ENCODE measurements at regions not wholly inside any gene's neighbourhood (a gene's known extent, or its start where the extent isn't known, plus 50 kb on each side); places are given as distances from the start of the nearest gene placed in this dataset.

DNA sequence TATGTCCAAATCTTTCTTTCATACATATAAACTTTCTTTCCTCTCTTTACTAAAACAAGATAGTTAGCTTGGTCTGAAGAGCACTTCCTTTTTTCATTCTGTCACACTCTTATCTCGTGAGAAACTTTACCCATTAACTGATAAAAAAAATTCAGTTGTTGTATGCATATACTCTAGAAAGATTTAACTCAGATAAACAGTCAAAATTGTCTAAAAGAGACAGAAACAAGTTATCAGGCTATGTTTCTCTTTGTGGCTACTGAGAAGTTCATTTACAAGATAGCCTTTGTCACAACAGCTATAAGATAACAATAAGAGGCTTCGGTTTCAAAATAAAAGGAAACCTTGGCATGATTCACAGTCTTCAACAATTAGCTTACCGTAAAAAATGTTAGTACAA is 235.7 kb upstream of the ATP10A start:
- Histone ChIP-seq H3K27ac (no peak overlapping the region), H4K20me1 (ENCODE audit: insufficient read depth) (no peaks in the 10 kb centered on the region), H3K79me2 (ENCODE audit: insufficient read depth, low read depth) (no peaks in the 10 kb centered on the region), H3K4me2 (no peak overlapping the region), H3K9ac (no peak overlapping the region), H3K4me1 (ENCODE audit: low read depth, poor library complexity, severe bottlenecking) (no peaks in the 10 kb centered on the region), H3K36me3 (ENCODE audit: insufficient read depth) (no peaks in the 10 kb centered on the region), H3K27me3 (ENCODE audit: insufficient read depth, low read depth) (no peaks in the 10 kb centered on the region), H3K4me3 (IDR thresholded peaks at IDR 0.05; ENCODE audit: insufficient read depth, low read depth, low read length) (no peak overlapping the region), H2AFZ (ENCODE audit: low read depth) (no peak overlapping the region)
- TF ChIP-seq, protein P1, sequence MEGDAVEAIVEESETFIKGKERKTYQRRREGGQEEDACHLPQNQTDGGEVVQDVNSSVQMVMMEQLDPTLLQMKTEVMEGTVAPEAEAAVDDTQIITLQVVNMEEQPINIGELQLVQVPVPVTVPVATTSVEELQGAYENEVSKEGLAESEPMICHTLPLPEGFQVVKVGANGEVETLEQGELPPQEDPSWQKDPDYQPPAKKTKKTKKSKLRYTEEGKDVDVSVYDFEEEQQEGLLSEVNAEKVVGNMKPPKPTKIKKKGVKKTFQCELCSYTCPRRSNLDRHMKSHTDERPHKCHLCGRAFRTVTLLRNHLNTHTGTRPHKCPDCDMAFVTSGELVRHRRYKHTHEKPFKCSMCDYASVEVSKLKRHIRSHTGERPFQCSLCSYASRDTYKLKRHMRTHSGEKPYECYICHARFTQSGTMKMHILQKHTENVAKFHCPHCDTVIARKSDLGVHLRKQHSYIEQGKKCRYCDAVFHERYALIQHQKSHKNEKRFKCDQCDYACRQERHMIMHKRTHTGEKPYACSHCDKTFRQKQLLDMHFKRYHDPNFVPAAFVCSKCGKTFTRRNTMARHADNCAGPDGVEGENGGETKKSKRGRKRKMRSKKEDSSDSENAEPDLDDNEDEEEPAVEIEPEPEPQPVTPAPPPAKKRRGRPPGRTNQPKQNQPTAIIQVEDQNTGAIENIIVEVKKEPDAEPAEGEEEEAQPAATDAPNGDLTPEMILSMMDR (conservative IDR thresholded peaks at IDR 0.05; ENCODE audit: low read depth, low read length): no peak

DNA sequence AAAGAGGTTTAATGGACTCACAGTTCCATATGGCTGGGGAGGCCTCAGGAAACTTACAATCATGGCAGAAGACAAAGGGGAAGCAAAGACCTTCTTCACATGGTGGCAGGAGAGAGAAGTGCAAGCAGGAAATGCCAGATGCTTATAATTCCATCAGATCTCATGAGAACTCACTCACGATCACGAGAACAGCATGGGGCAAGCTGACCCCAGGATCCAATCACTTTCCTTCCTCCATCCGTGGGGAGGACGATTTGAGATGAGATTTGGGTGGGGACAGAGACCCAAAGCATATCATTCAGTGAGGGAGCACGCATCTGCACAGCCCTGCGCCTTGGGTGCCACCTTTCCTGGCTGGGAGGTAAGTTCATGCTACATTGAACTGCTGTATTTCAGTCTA is 234.1 kb upstream of the ATP10A start:
- Histone ChIP-seq H3K4me3 (IDR thresholded peaks at IDR 0.05; ENCODE audit: insufficient read depth, low read depth, low read length) (no peak overlapping the region), H3K79me2 (ENCODE audit: insufficient read depth, low read depth) (no peaks in the 10 kb centered on the region), H4K20me1 (ENCODE audit: insufficient read depth) (no peaks in the 10 kb centered on the region), H3K9ac (no peak overlapping the region), H3K4me2 (no peak overlapping the region), H3K27ac (no peak overlapping the region), H3K27me3 (ENCODE audit: insufficient read depth, low read depth) (no peaks in the 10 kb centered on the region), H3K4me1 (ENCODE audit: low read depth, poor library complexity, severe bottlenecking) (no peaks in the 10 kb centered on the region), H3K36me3 (ENCODE audit: insufficient read depth) (no peaks in the 10 kb centered on the region), H2AFZ (ENCODE audit: low read depth) (no peak overlapping the region)
- TF ChIP-seq, protein P1 (conservative IDR thresholded peaks at IDR 0.05; ENCODE audit: low read depth, low read length): no peak

DNA sequence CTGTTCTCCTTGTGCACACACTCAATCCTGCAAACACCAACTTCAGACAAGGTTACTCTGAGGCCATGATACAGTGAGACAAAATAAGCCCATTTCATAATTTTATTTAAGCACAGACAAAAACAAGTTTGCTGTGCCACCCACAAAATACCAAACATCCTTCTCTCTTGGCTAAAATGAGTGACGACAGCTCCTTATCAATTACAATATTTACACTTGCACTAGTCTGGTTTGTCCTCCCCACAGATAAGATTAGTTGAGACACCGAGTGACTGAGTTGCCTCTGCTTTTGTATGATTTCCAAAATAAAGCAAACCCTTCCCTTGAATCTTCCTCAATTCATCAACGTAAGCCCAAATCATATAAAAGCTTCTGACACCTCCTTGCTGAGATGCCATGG is 233.5 kb upstream of the ATP10A start:
- no peaks in the 10 kb centered on the region for H3K36me3 ChIP-seq (ENCODE audit: insufficient read depth)
- no peaks in the 10 kb centered on the region for H3K4me1 ChIP-seq (ENCODE audit: low read depth, poor library complexity, severe bottlenecking)
- no peak overlapping the region for H3K9ac ChIP-seq
- no peak overlapping the region for H2AFZ ChIP-seq (ENCODE audit: low read depth)
- no peak overlapping the region for H3K4me2 ChIP-seq
- H4K20me1 ChIP-seq (ENCODE audit: insufficient read depth): no peaks in the 10 kb centered on the region
- H3K27me3 ChIP-seq (ENCODE audit: insufficient read depth, low read depth): no peaks in the 10 kb centered on the region
- no peak overlapping the region for H3K4me3 ChIP-seq (IDR thresholded peaks at IDR 0.05; ENCODE audit: insufficient read depth, low read depth, low read length)
- H3K27ac ChIP-seq: no peak overlapping the region
- TF ChIP-seq, protein P1 (conservative IDR thresholded peaks at IDR 0.05; ENCODE audit: low read depth, low read length): no peak
- H3K79me2 ChIP-seq (ENCODE audit: insufficient read depth, low read depth): no peaks in the 10 kb centered on the region

DNA sequence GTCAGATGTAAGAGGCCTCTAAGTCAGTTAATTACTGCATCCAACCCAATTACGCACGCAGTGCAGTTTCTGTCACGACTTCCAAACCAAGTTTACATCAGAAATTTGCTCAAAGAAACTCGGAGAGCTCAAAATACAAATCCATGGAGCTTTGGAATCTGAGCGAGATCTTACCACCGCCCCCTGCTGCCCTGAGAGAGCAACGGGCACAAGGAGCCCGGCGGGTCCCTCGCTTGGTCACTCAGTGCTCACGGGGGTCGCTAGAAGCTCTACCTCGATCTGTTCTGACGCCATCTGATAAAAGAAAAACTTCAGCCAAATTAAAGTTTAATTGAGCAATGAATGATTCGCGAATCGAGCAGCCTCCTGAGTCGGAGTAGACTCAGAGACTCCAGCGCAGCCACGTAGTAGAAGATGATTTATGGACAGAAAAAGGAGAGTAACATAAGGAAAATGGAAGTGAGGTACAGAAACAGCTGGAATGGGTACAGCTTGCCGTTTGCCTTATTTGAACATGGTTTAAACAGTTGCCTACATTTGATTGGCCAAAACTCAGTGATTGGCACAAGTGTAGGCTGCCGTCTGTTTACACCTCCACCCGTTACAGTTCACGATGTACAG is 232.7 kb upstream of the ATP10A start:
- no peaks in the 10 kb centered on the region for H3K79me2 ChIP-seq (ENCODE audit: insufficient read depth, low read depth)
- TF ChIP-seq, protein P1 (conservative IDR thresholded peaks at IDR 0.05; ENCODE audit: low read depth, low read length): no peak
- no peak overlapping the region for H3K4me2 ChIP-seq
- no peak overlapping the region for H3K9ac ChIP-seq
- H3K27ac ChIP-seq: no peak overlapping the region
- no peak overlapping the region for H3K4me3 ChIP-seq (IDR thresholded peaks at IDR 0.05; ENCODE audit: insufficient read depth, low read depth, low read length)
- H3K4me1 ChIP-seq (ENCODE audit: low read depth, poor library complexity, severe bottlenecking): no peaks in the 10 kb centered on the region
- H3K27me3 ChIP-seq (ENCODE audit: insufficient read depth, low read depth): no peaks in the 10 kb centered on the region
- H3K36me3 ChIP-seq (ENCODE audit: insufficient read depth): no peaks in the 10 kb centered on the region
- no peaks in the 10 kb centered on the region for H4K20me1 ChIP-seq (ENCODE audit: insufficient read depth)
- H2AFZ ChIP-seq (ENCODE audit: low read depth): no peak overlapping the region
